Uterus (tissue), 3 donors: ENCODE measurements at regions not wholly inside any gene's neighbourhood (a gene's known extent, or its start where the extent isn't known, plus 50 kb on each side); places are given as distances from the start of the nearest gene placed in this dataset.

Source experiments
- DNase-seq, 2 donors: peaks; one replicate each; pipeline ENCODE4 v3.0.0-alpha.2; 2019 to 2020
- H3K27ac ChIP-seq, 2 donors: fragments of 200-600 bp; sonication (generic); 1 replicate in 1 of 2; 2 replicates in 1 of 2; pipeline ENCODE4 v1.5.1; 2016 to 2018
- H3K27me3 ChIP-seq, 2 donors: fragments of 200-600 bp; sonication (generic); one replicate each; pipeline ENCODE4 v1.5.1; 2018 to 2019; ENCODE audit warnings: control low read depth in 1 of 2
- H3K36me3 ChIP-seq, 2 donors: fragments of 200-600 bp; sonication (generic); one replicate each; pipeline ENCODE4 v1.5.1; 2019; ENCODE audit warnings: control low read depth in 1 of 2
- H3K4me1 ChIP-seq, 2 donors: fragments of 200-600 bp; sonication (generic); one replicate each; pipeline ENCODE4 v1.5.1; 2018 to 2019; ENCODE audit warnings: control low read depth in 1 of 2
- H3K4me3 ChIP-seq, 2 donors: fragments of 200-600 bp; sonication (generic); 1 replicate in 1 of 2; 2 replicates in 1 of 2; pipeline ENCODE4 v1.5.1; 2018 to 2019; ENCODE audit warnings: mild to moderate bottlenecking in 1 of 2
- H3K9me3 ChIP-seq, 2 donors: fragments of 200-600 bp; sonication (generic); one replicate each; pipeline ENCODE4 v1.5.1; 2019; ENCODE audit warnings: control low read depth in 1 of 2
- POLR2A ChIP-seq, 2 donors: fragments of 450-650 bp; IDR thresholded peaks; one replicate each; pipeline ENCODE4 v1.6.1; 2016; ENCODE audit warnings: antibody characterized with exemption in 2 of 2, mild to moderate bottlenecking in 1 of 2, moderate library complexity in 1 of 2
- intact Hi-C: fragments of 100-400 bp; cut with DNase I; formaldehyde crosslinking; loops from one replicate; pipeline ENCODE4 v1.15.1; 2023; ENCODE audit warnings: low total_unique reads
- TF ChIP-seq, protein P1 (sequence below), 4 experiments: fragments of 200-600 bp in 2 of 4; fragments of 450-650 bp in 2 of 4; sonication (generic) in 2 of 4; IDR thresholded peaks; one replicate each; pipeline ENCODE4 v1.5.1; 2016 to 2019; ENCODE audit warnings: antibody characterized with exemption in 4 of 4, mild to moderate bottlenecking in 2 of 4, moderate library complexity in 1 of 4
- donor health status: DM: yes; HTN: yes; CAD: no.

DNA sequence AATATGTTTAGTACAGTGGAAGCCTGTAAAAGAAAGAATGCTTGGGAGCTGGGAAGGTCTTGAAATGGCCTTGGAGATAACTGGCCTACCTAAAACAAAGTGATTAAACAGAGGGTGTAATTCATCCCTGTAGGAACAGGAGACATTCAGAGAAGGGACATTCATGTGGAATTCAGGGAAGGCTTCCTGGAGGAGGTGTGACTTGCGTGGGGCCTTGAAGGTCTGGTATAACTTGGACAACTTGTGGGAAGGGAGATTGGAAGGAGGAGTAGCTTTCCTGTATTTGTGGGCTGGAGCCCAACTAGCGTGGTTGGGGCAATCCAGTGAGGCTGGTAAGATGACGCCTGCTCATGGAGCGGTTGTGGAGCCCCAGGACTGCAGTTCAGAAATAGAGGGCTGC lies 156.4 kb downstream of the AACS start:
- Histone ChIP-seq H3K36me3 (no peaks in the 10 kb centered on the region), H3K4me3 (no peak overlapping the region), H3K27ac (no peak overlapping the region), H3K9me3 (no peaks in the 10 kb centered on the region), H3K4me1 (no peaks in the 10 kb centered on the region), H3K27me3 (no peaks in the 10 kb centered on the region)
- TF ChIP-seq, protein P1, sequence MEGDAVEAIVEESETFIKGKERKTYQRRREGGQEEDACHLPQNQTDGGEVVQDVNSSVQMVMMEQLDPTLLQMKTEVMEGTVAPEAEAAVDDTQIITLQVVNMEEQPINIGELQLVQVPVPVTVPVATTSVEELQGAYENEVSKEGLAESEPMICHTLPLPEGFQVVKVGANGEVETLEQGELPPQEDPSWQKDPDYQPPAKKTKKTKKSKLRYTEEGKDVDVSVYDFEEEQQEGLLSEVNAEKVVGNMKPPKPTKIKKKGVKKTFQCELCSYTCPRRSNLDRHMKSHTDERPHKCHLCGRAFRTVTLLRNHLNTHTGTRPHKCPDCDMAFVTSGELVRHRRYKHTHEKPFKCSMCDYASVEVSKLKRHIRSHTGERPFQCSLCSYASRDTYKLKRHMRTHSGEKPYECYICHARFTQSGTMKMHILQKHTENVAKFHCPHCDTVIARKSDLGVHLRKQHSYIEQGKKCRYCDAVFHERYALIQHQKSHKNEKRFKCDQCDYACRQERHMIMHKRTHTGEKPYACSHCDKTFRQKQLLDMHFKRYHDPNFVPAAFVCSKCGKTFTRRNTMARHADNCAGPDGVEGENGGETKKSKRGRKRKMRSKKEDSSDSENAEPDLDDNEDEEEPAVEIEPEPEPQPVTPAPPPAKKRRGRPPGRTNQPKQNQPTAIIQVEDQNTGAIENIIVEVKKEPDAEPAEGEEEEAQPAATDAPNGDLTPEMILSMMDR (IDR thresholded peaks at IDR 0.05): no peak
- no peak for TF ChIP-seq POLR2A (IDR thresholded peaks at IDR 0.05)
- intact Hi-C loops: no loop called here
- DNase-seq: no peak

DNA sequence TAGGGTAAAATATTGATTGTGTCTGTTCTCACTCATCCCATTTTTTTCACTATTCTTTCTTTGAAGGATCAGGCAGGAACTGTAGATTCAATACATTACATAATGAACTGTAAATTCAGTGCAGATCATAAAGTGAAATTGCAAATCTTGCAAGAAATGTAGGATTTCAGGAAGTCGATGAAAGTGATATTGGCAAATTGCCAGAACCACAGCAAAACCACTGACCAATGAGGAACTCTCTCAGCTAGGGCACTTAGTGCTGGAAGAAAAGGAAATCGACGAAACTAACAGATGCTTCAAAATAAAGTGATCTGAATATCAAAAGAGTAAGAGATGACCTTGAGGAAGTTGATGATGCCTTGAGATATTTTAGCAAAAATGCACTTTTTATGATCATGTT lies 157.6 kb downstream of the AACS start:
- Histone ChIP-seq H3K27me3 (no peaks in the 10 kb centered on the region), H3K4me3 (no peak overlapping the region), H3K9me3 (no peaks in the 10 kb centered on the region), H3K27ac (no peak overlapping the region), H3K4me1 (no peaks in the 10 kb centered on the region), H3K36me3 (no peaks in the 10 kb centered on the region)
- TF ChIP-seq POLR2A (IDR thresholded peaks at IDR 0.05): no peak
- TF ChIP-seq, protein P1 (IDR thresholded peaks at IDR 0.05): no peak
- no peak for DNase-seq
- intact Hi-C loops: no loop called here

DNA sequence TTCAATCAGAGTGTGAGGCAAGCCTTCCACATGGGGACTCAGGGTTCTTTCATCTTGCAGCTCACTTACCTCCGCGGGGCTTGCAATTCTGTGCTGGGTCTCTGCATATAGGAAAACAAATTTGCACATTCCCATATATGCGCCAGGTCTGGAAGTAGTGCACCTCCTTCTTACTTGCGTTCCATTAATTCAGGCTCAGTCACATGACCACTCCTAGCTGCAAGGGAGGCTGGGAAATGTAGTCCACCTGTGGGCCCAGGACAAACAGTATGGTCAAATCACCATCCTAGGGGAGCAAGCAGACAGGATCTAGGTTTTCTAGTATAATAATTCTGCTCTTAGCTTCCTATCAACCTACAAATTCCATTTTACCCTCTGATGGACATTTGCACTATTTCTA lies 160.4 kb downstream of the AACS start:
- intact Hi-C loops: no loop called here
- no peak overlapping the region for H3K4me3 ChIP-seq

DNA sequence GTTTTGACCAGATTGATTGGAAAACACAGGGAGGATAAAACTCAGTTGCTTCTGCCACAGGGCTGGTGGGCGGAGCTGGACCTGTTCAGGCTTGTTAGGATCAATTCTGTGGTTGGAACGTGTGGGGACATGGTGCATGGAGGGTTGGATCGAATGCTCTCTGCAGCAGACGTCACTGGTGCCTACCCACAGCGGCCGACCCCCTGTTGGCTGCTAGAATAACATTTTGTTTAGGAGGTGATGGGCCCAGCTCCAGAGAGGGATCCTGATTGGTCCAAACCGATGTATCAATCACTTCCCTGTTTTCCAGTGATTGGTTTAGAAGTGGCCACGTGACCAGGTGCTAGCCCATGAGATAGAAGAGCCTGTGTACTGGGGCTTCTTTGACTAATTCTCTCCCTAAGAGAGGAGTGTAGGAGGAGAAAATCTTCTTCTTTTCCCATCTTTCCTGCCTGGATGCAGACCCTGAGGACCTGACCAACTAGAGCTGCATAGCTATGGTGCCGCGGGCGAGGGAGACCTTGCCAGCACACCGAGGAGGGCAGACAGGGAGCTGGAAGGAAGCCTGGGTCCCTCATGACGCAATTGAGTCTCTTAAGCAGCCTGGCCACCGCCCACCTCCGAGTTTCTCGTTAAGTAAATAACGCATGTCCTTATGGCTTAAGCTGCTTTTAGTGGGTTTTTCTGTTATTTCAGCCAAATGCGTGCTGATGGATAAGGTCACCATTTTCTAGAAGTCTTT lies 163.5 kb downstream of the AACS start:
- H3K4me3 ChIP-seq: no peak overlapping the region
- TF ChIP-seq, protein P1 (IDR thresholded peaks at IDR 0.05): no peak
- TF ChIP-seq POLR2A (IDR thresholded peaks at IDR 0.05): no peak
- H3K27me3 ChIP-seq: no peaks in the 10 kb centered on the region
- H3K4me1 ChIP-seq: no peaks in the 10 kb centered on the region
- no peak overlapping the region for H3K27ac ChIP-seq
- no peaks in the 10 kb centered on the region for H3K36me3 ChIP-seq
- intact Hi-C loops: no loop called here
- H3K9me3 ChIP-seq: no peaks in the 10 kb centered on the region
- DNase-seq: no peak

More for the DNA sequence above, 160.4 kb downstream of the AACS start:
- Histone ChIP-seq H3K4me1 (no peaks in the 10 kb centered on the region), H3K36me3 (no peaks in the 10 kb centered on the region), H3K27me3 (no peaks in the 10 kb centered on the region), H3K27ac (no peak overlapping the region), H3K9me3 (no peaks in the 10 kb centered on the region)
- TF ChIP-seq POLR2A (IDR thresholded peaks at IDR 0.05): no peak
- TF ChIP-seq, protein P1 (IDR thresholded peaks at IDR 0.05): no peak
- no peak for DNase-seq

DNA sequence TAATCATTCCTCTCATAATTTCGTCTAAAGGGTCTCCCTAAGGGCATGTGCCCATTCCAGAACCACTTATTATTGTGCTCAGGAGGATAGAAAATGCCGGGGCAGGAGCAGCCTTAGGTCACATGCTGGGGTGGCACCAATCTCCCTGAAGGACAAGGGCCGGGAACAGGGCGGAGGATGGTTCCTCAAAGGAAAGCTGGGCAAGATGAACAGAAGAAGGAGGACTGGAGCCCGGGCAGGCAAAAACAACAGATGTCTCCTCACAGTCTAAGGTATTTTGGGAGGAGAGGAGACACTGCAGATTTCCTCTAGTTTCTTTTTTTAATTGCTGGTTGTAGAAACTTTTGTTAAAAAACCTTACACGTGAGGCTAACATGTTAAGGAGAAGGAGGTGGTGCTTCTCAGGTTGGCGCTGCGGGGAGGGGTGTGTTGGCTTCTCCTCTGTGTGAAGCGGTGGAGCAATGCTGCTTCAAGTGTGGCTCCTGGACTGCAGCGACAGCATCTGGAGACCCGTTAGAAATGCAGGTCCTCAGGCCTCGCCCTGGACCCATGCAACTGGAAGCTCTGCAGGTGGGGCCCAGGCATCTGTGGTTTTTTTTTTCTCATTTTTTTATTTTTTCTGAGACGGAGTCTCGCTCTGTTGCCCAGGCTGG lies 164.8 kb downstream of the AACS start:
- H3K4me1 ChIP-seq: no peaks in the 10 kb centered on the region
- no peak for TF ChIP-seq POLR2A (IDR thresholded peaks at IDR 0.05)
- TF ChIP-seq, protein P1 (IDR thresholded peaks at IDR 0.05): no peak
- no peak overlapping the region for H3K4me3 ChIP-seq
- H3K27ac ChIP-seq: no peak overlapping the region
- intact Hi-C loops: no loop called here
- no peaks in the 10 kb centered on the region for H3K9me3 ChIP-seq
- no peak for DNase-seq
- no peaks in the 10 kb centered on the region for H3K27me3 ChIP-seq
- H3K36me3 ChIP-seq: no peaks in the 10 kb centered on the region
